SK-N-SH (cell line): ENCODE measurements at regions not wholly inside any gene's neighbourhood (a gene's known extent, or its start where the extent isn't known, plus 50 kb on each side); places are given as distances from the start of the nearest gene placed in this dataset.

Experiments
- CTCF ChIA-PET: fragments of 300-600, 350-600 bp; formaldehyde crosslinking; extraction: SDS; loops from one replicate; lab custom pipeline; 2021; lab: Yijun Ruan, JAX
- POLR2A ChIA-PET: fragments of 350-600 bp; sonication (Branson Sonifier 250); formaldehyde crosslinking; extraction: SDS; loops from one replicate; lab custom pipeline; 2020; ENCODE audit warnings: antibody characterized with exemption, inconsistent platforms; lab: Yijun Ruan, JAX
- DNase-seq: peaks from one replicate; pipeline ENCODE4 v3.0.0; 2012
- H2AFZ ChIP-seq: fragments of 200-600 bp; sonication (generic); 2 replicates; pipeline ENCODE4 v1.8.1; 2016; ENCODE audit warnings: antibody characterized with exemption, mild to moderate bottlenecking, low read depth
- H3F3A ChIP-seq: fragments of 200-600 bp; sonication (generic); replicated peaks from 2 replicates; pipeline ENCODE3; 2016; ENCODE audit warnings: antibody characterized with exemption, mild to moderate bottlenecking; ENCODE audit not compliant: insufficient read depth
- H3K27ac ChIP-seq, 2 experiments: fragments of 200-500 bp in 1 of 2; fragments of 200-600 bp in 1 of 2; sonication (Bioruptor generic) in 1 of 2; sonication (generic), shearing (Covaris generic) in 1 of 2; 2 replicates each; pipeline versions ENCODE4 v1.5.1 to v1.6.1; 2014 to 2016; ENCODE audit warnings: low read depth in 2 of 2, inconsistent platforms in 1 of 2, low read length in 1 of 2, mild to moderate bottlenecking in 1 of 2, mixed read lengths in 1 of 2
- H3K27me3 ChIP-seq: fragments of 200-600 bp; sonication (generic), shearing (Covaris generic); 2 replicates; pipeline ENCODE4 v1.6.1; 2016; ENCODE audit warnings: mixed run types; ENCODE audit not compliant: insufficient read depth
- H3K36me3 ChIP-seq, 2 experiments: fragments of 200-500 bp in 1 of 2; fragments of 200-600 bp in 1 of 2; sonication (Bioruptor generic) in 1 of 2; sonication (generic) in 1 of 2; replicated peaks in 1 of 2; 2 replicates each; pipeline versions ENCODE3 to v1.5.1; 2014 to 2016; ENCODE audit warnings: low read length in 1 of 2, mild to moderate bottlenecking in 1 of 2; ENCODE audit not compliant: insufficient read depth in 2 of 2, control insufficient read depth in 1 of 2
- H3K4me1 ChIP-seq, 2 experiments: fragments of 200-500 bp in 1 of 2; fragments of 200-600 bp in 1 of 2; sonication (Bioruptor generic) in 1 of 2; sonication (generic), shearing (Covaris generic) in 1 of 2; 2 replicates each; pipeline versions ENCODE4 v1.5.1 to v1.6.1; 2014 to 2016; ENCODE audit warnings: low read depth in 1 of 2, low read length in 1 of 2, mixed run types in 1 of 2; ENCODE audit not compliant: insufficient read depth in 2 of 2, control insufficient read depth in 1 of 2
- H3K4me2 ChIP-seq: fragments of 200-600 bp; sonication (generic), shearing (Covaris generic); 2 replicates; pipeline ENCODE4 v1.6.1; 2017; ENCODE audit warnings: mixed run types
- H3K4me3 ChIP-seq, 2 experiments: fragments of 200-500 bp in 1 of 2; fragments of 200-600 bp in 1 of 2; sonication (Bioruptor generic) in 1 of 2; sonication (generic), shearing (Covaris generic) in 1 of 2; 2 replicates each; pipeline versions ENCODE4 v1.5.1 to v1.8.1; 2014 to 2016; ENCODE audit warnings: low read depth in 2 of 2, inconsistent platforms in 1 of 2, low read length in 1 of 2, mild to moderate bottlenecking in 1 of 2, mixed read lengths in 1 of 2, moderate library complexity in 1 of 2
- H3K79me2 ChIP-seq: fragments of 200-600 bp; sonication (generic); 2 replicates; pipeline ENCODE4 v1.8.1; 2017; ENCODE audit warnings: mild to moderate bottlenecking; ENCODE audit not compliant: insufficient read depth
- H3K9ac ChIP-seq: fragments of 200-600 bp; sonication (generic); 2 replicates; pipeline ENCODE4 v1.6.1; 2017; ENCODE audit warnings: mixed run types
- H3K9me2 ChIP-seq: fragments of 200-600 bp; sonication (generic); 2 replicates; pipeline ENCODE4 v1.6.1; 2017; ENCODE audit warnings: mixed run types
- H3K9me3 ChIP-seq: fragments of 200-600 bp; sonication (generic); 2 replicates; pipeline ENCODE4 v1.6.1; 2017; ENCODE audit warnings: mixed run types, mild to moderate bottlenecking, moderate library complexity
- H4K20me1 ChIP-seq: fragments of 200-600 bp; sonication (generic); 2 replicates; pipeline ENCODE4 v1.6.1; 2017; ENCODE audit warnings: mild to moderate bottlenecking, mixed run types; ENCODE audit not compliant: insufficient read depth
- CHD2 ChIP-seq: fragments of 150-350 bp; IDR thresholded peaks from 2 replicates; pipeline ENCODE4 v1.6.1; 2018; ENCODE audit warnings: low read length; ENCODE audit not compliant: partially characterized antibody
- ELF1 ChIP-seq: IDR thresholded peaks from 2 replicates; pipeline ENCODE4 v1.4.0; 2012
- EP300 ChIP-seq, 2 experiments: IDR thresholded peaks; 2 replicates each; pipeline versions ENCODE4 v1.4.0 to v1.6.1; 2012; ENCODE audit warnings: borderline replicate concordance in 1 of 2, low read depth in 1 of 2, low read length in 1 of 2
- EZH2phosphoT487 ChIP-seq: fragments of 200-600 bp; sonication (generic); IDR thresholded peaks from 2 replicates; pipeline ENCODE4 v1.6.1; 2017; ENCODE audit warnings: low read depth, mixed run types, mild to moderate bottlenecking, antibody characterized with exemption, moderate library complexity, borderline replicate concordance
- GABPA ChIP-seq: IDR thresholded peaks from 2 replicates; pipeline ENCODE4 v1.4.0; 2012; ENCODE audit warnings: low read depth, mild to moderate bottlenecking
- SMC3 ChIP-seq: IDR thresholded peaks from 2 replicates; pipeline ENCODE4 v1.6.1; 2012; ENCODE audit warnings: low read depth, low read length, improper control_type of control experiment
- TAF1 ChIP-seq: IDR thresholded peaks from 2 replicates; pipeline ENCODE4 v1.6.1; 2012; ENCODE audit warnings: low read depth, mild to moderate bottlenecking, low read length, moderate library complexity, borderline replicate concordance
- TEAD4 ChIP-seq: IDR thresholded peaks from 2 replicates; pipeline ENCODE4 v1.4.0; 2012; ENCODE audit warnings: mild to moderate bottlenecking, borderline replicate concordance; ENCODE audit not compliant: insufficient read depth
- USF1 ChIP-seq: IDR thresholded peaks from 2 replicates; pipeline ENCODE4 v1.4.0; 2012; ENCODE audit warnings: low read depth, borderline replicate concordance
- USF2 ChIP-seq: fragments of 150-350 bp; IDR thresholded peaks from 2 replicates; pipeline ENCODE4 v1.6.1; 2017; ENCODE audit warnings: antibody characterized with exemption, low read length, low read depth, borderline replicate concordance
- YY1 ChIP-seq: IDR thresholded peaks from 2 replicates; pipeline ENCODE4 v1.4.0; 2012; ENCODE audit warnings: low read depth, mild to moderate bottlenecking
- WGBS: methylation state at CpG from one replicate; pipeline ENCODE4 v1.1.6; 2017; ENCODE audit warnings: low lambda C conversion rate; 5-methylcytosine and 5-hydroxymethylcytosine counted together

- Histone ChIP-seq H3K9ac (no peak overlapping the region), H3K36me3 (no peaks in the 10 kb centered on the region), H4K20me1 (no peaks in the 10 kb centered on the region), H3K79me2 (no peaks in the 10 kb centered on the region)
- CTCF ChIA-PET = interaction anchor here (0.8 to 2.9 kb wide), 4 partner anchors 8 to 290 kb away, joined by 3 to 8 read pairs (median 4); no protein-coding TSS in a partner anchor
- no peak for TF ChIP-seq YY1
- TF ChIP-seq TEAD4 = no peak
- TF ChIP-seq, all 33 proteins: peak for 0
- POLR2A ChIA-PET = no interaction called here
- H3K27ac ChIP-seq = no peak overlapping the region
- peak; percentile 11 for DNase-seq
- no peak overlapping the region for H2AFZ ChIP-seq
- WGBS = 21% methylated on average over 8 of the region's 8 CpGs
- H3K4me3 ChIP-seq = no peak overlapping the region; a peak in 1 of 4 replicates
- H3K27me3 ChIP-seq = no peaks in the 10 kb centered on the region
- no peaks in the 10 kb centered on the region for H3F3A ChIP-seq
- no peak overlapping the region for H3K4me2 ChIP-seq
- no peaks in the 10 kb centered on the region for H3K9me2 ChIP-seq
- H3K9me3 ChIP-seq = no peaks in the 10 kb centered on the region
- H3K4me1 ChIP-seq = no peaks in the 10 kb centered on the region; a peak in 2 of 4 replicates
Observed at GRCh38 chr4:129350834-129351721, 255.1 kb downstream of the C4orf33 start.

GRCh38 chr4:129352480-129352879, 256.5 kb downstream of the C4orf33 start:
- WGBS = 36% methylated on average over 4 of the region's 4 CpGs
- H3K4me2 ChIP-seq = no peak overlapping the region
- POLR2A ChIA-PET = no interaction called here

More at GRCh38 chr4:129352480-129352879, 256.5 kb downstream of the C4orf33 start:
- no peaks in the 10 kb centered on the region for H3K27me3 ChIP-seq
- H2AFZ ChIP-seq = no peak overlapping the region
- no peak for DNase-seq
- no peaks in the 10 kb centered on the region for H4K20me1 ChIP-seq
- H3K4me1 ChIP-seq = no peaks in the 10 kb centered on the region; a peak in 2 of 4 replicates
- no peaks in the 10 kb centered on the region for H3K79me2 ChIP-seq
- H3K36me3 ChIP-seq = no peaks in the 10 kb centered on the region
- TF ChIP-seq EP300 (IDR thresholded peaks at IDR 0.05; ENCODE audit: borderline replicate concordance in 1 of 2, low read depth in 1 of 2, low read length in 1 of 2) = no peak
- no peak for TF ChIP-seq SMC3
- TF ChIP-seq GABPA = no peak
- TF ChIP-seq ELF1 = no peak
- no peak for TF ChIP-seq EZH2phosphoT487
- no peak for TF ChIP-seq USF1
- TF ChIP-seq USF2 = no peak
- TF ChIP-seq TAF1 = no peak
- no peak for TF ChIP-seq CHD2
- no peak overlapping the region for H3K4me3 ChIP-seq
- no peaks in the 10 kb centered on the region for H3K9me3 ChIP-seq
- CTCF ChIA-PET = interaction anchor here (1.2 to 2.9 kb wide), 4 partner anchors 9 to 289 kb away, joined by 3 to 15 read pairs (median 6); no protein-coding TSS in a partner anchor
- no peak overlapping the region for H3K27ac ChIP-seq
- H3K9me2 ChIP-seq = no peaks in the 10 kb centered on the region
- no peak overlapping the region for H3K9ac ChIP-seq
- H3F3A ChIP-seq = no peaks in the 10 kb centered on the region
